ENCODE measurements at regions not wholly inside any gene's neighbourhood (a gene's known extent, or its start where the extent isn't known, plus 50 kb on each side); places are given as distances from the start of the nearest gene placed in this dataset.

DNA sequence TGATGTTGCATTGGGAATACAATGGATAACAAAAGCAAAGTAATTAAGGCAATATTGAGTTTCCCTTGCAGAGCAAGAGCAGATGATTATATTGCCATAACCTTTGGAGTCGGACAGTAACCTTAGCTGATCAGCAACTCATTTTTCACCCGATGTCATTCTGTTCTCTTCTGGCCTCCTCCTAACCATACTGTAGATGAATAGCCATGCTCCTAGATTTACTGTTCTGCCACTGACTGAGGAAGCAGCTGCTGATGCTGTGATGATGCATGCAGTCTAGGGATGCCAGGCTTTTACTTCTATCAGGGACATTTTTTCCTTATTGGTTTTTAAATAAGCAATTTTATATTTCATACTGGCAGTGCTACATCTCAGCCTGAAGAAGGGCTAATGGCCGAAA lies 443.9 kb downstream of the GPAT3 start:
- TF ChIP-seq POLR2A (IDR thresholded peaks at IDR 0.05), result no peak
- TF ChIP-seq, protein P1, sequence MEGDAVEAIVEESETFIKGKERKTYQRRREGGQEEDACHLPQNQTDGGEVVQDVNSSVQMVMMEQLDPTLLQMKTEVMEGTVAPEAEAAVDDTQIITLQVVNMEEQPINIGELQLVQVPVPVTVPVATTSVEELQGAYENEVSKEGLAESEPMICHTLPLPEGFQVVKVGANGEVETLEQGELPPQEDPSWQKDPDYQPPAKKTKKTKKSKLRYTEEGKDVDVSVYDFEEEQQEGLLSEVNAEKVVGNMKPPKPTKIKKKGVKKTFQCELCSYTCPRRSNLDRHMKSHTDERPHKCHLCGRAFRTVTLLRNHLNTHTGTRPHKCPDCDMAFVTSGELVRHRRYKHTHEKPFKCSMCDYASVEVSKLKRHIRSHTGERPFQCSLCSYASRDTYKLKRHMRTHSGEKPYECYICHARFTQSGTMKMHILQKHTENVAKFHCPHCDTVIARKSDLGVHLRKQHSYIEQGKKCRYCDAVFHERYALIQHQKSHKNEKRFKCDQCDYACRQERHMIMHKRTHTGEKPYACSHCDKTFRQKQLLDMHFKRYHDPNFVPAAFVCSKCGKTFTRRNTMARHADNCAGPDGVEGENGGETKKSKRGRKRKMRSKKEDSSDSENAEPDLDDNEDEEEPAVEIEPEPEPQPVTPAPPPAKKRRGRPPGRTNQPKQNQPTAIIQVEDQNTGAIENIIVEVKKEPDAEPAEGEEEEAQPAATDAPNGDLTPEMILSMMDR (IDR thresholded peaks at IDR 0.05 in 4 of 5, conservative IDR thresholded peaks at IDR 0.05 in 1 of 5), result no peak
